OCI-LY1 (cell line): ENCODE measurements at regions not wholly inside any gene's neighbourhood (a gene's known extent, or its start where the extent isn't known, plus 50 kb on each side); places are given as distances from the start of the nearest gene placed in this dataset.

ENCODE experiments used
- EZH2 ChIP-seq: fragments of 200-600 bp; sonication (generic), shearing (Covaris generic); IDR thresholded peaks from 2 replicates; pipeline ENCODE4 v1.8.0; 2017; ENCODE audit warnings: borderline replicate concordance, mixed run types, mild to moderate bottlenecking, antibody characterized with exemption, low read length, moderate library complexity, mixed read lengths
- TF ChIP-seq, protein P1 (sequence below): fragments of 200-600 bp; sonication (generic), shearing (Covaris generic); IDR thresholded peaks from 2 replicates; pipeline ENCODE4 v1.5.1; 2017; ENCODE audit warnings: mild to moderate bottlenecking, antibody characterized with exemption, low read length, moderate library complexity, mixed read lengths

DNA sequence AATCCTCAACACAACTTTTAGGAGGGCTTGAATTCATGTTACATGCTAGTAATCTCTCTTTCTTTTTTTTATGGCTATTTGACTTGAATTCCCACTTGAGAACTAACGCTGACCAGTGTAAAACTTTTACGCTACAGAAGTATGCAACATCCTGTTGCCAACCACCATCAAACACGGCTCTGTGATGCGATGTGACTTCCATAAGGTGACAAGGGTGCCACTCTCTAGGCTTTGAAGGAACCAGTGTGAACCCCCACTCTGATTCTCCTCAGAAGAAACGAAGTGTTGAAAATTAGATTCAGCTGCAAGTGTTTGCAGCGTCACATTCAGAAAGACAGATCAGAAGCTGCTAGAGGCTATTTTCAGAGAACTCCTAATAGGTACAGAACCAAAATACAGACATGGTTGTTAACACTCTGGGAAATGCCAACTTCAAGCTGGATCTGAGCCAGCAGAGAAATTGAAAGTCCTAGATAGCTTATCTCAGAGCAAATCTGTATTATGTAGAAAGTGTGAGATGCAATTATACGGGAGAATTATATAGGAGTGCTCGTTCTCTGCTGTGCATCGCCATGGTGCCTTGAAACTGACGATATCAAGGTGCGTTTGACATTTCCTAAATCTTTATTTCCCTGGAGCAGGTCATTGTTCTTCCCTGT lies 271.2 kb downstream of the LPIN1 start:
- TF ChIP-seq, protein P1, sequence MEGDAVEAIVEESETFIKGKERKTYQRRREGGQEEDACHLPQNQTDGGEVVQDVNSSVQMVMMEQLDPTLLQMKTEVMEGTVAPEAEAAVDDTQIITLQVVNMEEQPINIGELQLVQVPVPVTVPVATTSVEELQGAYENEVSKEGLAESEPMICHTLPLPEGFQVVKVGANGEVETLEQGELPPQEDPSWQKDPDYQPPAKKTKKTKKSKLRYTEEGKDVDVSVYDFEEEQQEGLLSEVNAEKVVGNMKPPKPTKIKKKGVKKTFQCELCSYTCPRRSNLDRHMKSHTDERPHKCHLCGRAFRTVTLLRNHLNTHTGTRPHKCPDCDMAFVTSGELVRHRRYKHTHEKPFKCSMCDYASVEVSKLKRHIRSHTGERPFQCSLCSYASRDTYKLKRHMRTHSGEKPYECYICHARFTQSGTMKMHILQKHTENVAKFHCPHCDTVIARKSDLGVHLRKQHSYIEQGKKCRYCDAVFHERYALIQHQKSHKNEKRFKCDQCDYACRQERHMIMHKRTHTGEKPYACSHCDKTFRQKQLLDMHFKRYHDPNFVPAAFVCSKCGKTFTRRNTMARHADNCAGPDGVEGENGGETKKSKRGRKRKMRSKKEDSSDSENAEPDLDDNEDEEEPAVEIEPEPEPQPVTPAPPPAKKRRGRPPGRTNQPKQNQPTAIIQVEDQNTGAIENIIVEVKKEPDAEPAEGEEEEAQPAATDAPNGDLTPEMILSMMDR: no peak
- TF ChIP-seq EZH2: no peak
